CD8-positive, alpha-beta memory T cell (primary cell): ENCODE measurements at regions not wholly inside any gene's neighbourhood (a gene's known extent, or its start where the extent isn't known, plus 50 kb on each side); places are given as distances from the start of the nearest gene placed in this dataset.

ENCODE experiments used
- CTCF ChIA-PET: fragments of 350-600 bp; sonication (Branson Sonifier 250); formaldehyde crosslinking; loops from one replicate; lab custom pipeline; 2021; ENCODE audit warnings: antibody characterized with exemption; lab: Charles Lee
- POLR2A ChIA-PET: fragments of 350-600 bp; sonication (Branson Sonifier 250); formaldehyde crosslinking; loops from one replicate; lab custom pipeline; 2021; ENCODE audit warnings: antibody characterized with exemption; lab: Charles Lee
- DNase-seq, 5 donors: peaks; one replicate each; pipeline versions ENCODE4 v3.0.0 to v3.0.0-alpha.2; 2020 to 2022; ENCODE audit warnings: mixed read lengths in 1 of 5
- H3K27ac ChIP-seq: one replicate; pipeline ENCODE4 v1.7.0; 2013; ENCODE audit warnings: low read depth, mild to moderate bottlenecking, low read length, moderate library complexity
- H3K27me3 ChIP-seq: 2 replicates; pipeline ENCODE4 v1.7.0; 2013; ENCODE audit warnings: low read length, mild to moderate bottlenecking; ENCODE audit not compliant: insufficient read depth, poor library complexity, severe bottlenecking
- H3K36me3 ChIP-seq: 2 replicates; pipeline ENCODE4 v1.7.0; 2013; ENCODE audit warnings: mild to moderate bottlenecking, low read length, moderate library complexity; ENCODE audit not compliant: insufficient read depth
- H3K4me1 ChIP-seq: 2 replicates; pipeline ENCODE4 v1.7.0; 2013; ENCODE audit warnings: mild to moderate bottlenecking, low read length, moderate library complexity; ENCODE audit not compliant: insufficient read depth
- H3K4me3 ChIP-seq: 2 replicates; pipeline ENCODE4 v1.7.0; 2013; ENCODE audit warnings: mild to moderate bottlenecking, low read length
- H3K9me3 ChIP-seq: 2 replicates; pipeline ENCODE4 v1.7.0; 2013; ENCODE audit warnings: mild to moderate bottlenecking, low read length
- H3K27ac Mint-ChIP-seq, 8 donors: one replicate each; pipeline ENCODE4 v1.8.0; 2020 to 2021; ENCODE audit warnings: mixed read lengths in 8 of 8, mild to moderate bottlenecking in 6 of 8, inconsistent platforms in 3 of 8, moderate library complexity in 3 of 8
- H3K27me3 Mint-ChIP-seq, 2 donors: one replicate each; pipeline ENCODE4 v1.8.0; 2020 to 2021; ENCODE audit warnings: mixed read lengths in 2 of 2, mild to moderate bottlenecking in 1 of 2, moderate library complexity in 1 of 2
- H3K36me3 Mint-ChIP-seq, 3 donors: one replicate each; pipeline ENCODE4 v1.8.0; 2020 to 2021; ENCODE audit warnings: mixed read lengths in 3 of 3, inconsistent platforms in 1 of 3, mild to moderate bottlenecking in 1 of 3
- H3K4me1 Mint-ChIP-seq, 3 donors: one replicate each; pipeline ENCODE4 v1.8.0; 2020 to 2021; ENCODE audit warnings: mixed read lengths in 3 of 3, inconsistent platforms in 1 of 3, mild to moderate bottlenecking in 1 of 3
- H3K4me3 Mint-ChIP-seq, 7 donors: one replicate each; pipeline ENCODE4 v1.8.0; 2020 to 2021; ENCODE audit warnings: mixed read lengths in 7 of 7, mild to moderate bottlenecking in 6 of 7, moderate library complexity in 4 of 7, inconsistent platforms in 2 of 7
- H3K9me3 Mint-ChIP-seq, 5 donors: one replicate each; pipeline ENCODE4 v1.8.0; 2020 to 2022; ENCODE audit warnings: mixed read lengths in 5 of 5, mild to moderate bottlenecking in 3 of 5, moderate library complexity in 2 of 5, inconsistent platforms in 1 of 5

DNA sequence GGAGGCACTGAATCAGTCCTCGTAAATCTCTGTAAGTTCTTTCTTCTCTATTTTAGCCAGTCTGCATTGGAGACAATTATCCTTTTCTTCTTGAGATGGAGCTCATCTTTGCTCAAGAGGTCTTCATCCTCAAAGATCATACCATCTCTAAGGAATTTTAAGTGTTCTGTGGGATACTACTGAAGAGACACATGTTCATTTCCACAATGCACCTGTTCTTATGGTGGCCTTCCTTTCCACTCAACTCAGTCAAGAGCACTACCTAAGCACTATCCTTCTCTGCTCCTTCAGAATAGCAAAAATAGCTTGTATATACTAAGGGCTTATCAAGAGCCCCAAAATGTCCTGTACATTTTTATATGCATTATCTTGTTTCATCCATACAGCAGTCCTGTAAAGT, 214.0 kb downstream of the KLF5 start:
- H3K27me3 ChIP-seq: no peaks in the 10 kb centered on the region
- Mint-ChIP-seq H3K27ac (no peak overlapping the region), H3K4me1 (peaks cover 1 to 15% (median 14%) of the 10 kb centered on the region in 3 donors), H3K36me3 (peaks cover 0 to 11% (median 3%) of the 10 kb centered on the region in 3 donors), H3K27me3 (peaks cover 0 to 4% of the 10 kb centered on the region in 2 donors), H3K9me3 (peaks cover 0 to 10% (median 3%) of the 10 kb centered on the region in 5 donors), H3K4me3 (no peak overlapping the region)
- no peaks in the 10 kb centered on the region for H3K36me3 ChIP-seq
- no peaks in the 10 kb centered on the region for H3K9me3 ChIP-seq
- no peak overlapping the region for H3K4me3 ChIP-seq
- no peak overlapping the region for H3K27ac ChIP-seq
- POLR2A ChIA-PET: no interaction called here
- CTCF ChIA-PET: no interaction called here
- no peak for DNase-seq
- H3K4me1 ChIP-seq: no peaks in the 10 kb centered on the region

DNA sequence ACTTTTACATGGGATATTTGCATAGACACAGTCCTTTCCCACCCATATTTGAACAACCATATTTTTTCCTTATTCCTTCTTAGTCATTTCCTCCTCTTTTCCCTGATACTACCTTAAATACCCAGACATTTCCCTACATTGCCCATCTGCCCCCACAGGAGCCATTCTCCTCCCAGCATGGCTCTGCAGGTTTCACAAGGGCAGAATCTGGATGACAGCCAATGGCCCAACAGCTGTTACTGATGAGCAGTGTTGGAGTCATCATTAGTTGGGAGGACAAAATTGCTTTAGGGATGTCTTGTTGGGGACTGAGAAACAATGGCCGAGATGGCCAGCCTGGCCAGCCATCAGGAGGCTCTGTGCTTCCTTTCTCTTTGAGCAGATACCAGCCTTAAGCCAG, 209.5 kb downstream of the KLF5 start:
- CTCF ChIA-PET: interaction anchor here (1.5 kb wide), 1 partner anchor 20 kb away, joined by 3 read pairs; no protein-coding TSS in a partner anchor
- DNase-seq: no peak
- Histone ChIP-seq H3K9me3 (no peaks in the 10 kb centered on the region), H3K4me1 (no peaks in the 10 kb centered on the region), H3K27me3 (no peaks in the 10 kb centered on the region), H3K36me3 (no peaks in the 10 kb centered on the region), H3K4me3 (no peak overlapping the region), H3K27ac (no peak overlapping the region)
- Mint-ChIP-seq H3K27me3 (peaks cover 7 to 8% of the 10 kb centered on the region in 2 donors), H3K27ac (no peak overlapping the region), H3K4me1 (no peaks in the 10 kb centered on the region), H3K9me3 (peaks cover 0 to 7% (median 3%) of the 10 kb centered on the region in 5 donors), H3K36me3 (peaks cover 0 to 11% (median 0%) of the 10 kb centered on the region in 3 donors), H3K4me3 (no peak overlapping the region)
- POLR2A ChIA-PET: no interaction called here

DNA sequence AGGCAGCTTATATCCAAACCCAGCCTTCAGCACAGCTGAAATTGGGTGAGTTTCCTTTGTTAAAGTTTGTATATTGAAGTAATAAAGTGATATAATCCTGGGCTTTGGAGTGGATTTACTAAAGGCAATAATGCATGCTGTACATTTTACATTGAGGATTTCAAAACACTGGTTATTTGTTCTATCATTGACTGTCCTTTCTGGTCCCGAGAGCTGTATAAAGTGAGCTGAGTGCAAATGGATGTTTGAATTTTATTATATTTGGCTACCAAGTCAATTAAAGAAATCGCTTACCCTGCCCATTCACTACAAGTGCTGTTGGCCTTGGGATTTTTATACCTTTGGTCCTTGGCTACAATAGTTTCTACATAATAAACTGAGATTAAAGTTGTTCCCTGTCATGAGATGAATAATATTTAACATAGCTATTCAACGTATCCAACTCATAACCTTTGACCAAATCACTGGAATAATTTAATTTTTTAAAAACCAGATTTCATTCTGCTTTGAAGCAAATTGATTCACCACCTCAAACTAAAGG, 207.9 kb downstream of the KLF5 start:
- no peak overlapping the region for H3K27ac ChIP-seq
- POLR2A ChIA-PET: no interaction called here
- CTCF ChIA-PET: interaction anchor here (1.5 kb wide), 1 partner anchor 19 kb away, joined by 3 read pairs; no protein-coding TSS in a partner anchor
- H3K27me3 Mint-ChIP-seq: peaks cover 10 to 15% of the 10 kb centered on the region in 2 donors
- DNase-seq: no peak
- no peaks in the 10 kb centered on the region for H3K36me3 ChIP-seq
- peaks cover 0 to 11% (median 0%) of the 10 kb centered on the region in 3 donors for H3K36me3 Mint-ChIP-seq
- peaks cover 0 to 7% (median 3%) of the 10 kb centered on the region in 5 donors for H3K9me3 Mint-ChIP-seq
- no peak overlapping the region for H3K4me3 Mint-ChIP-seq
- H3K4me3 ChIP-seq: no peak overlapping the region
- no peaks in the 10 kb centered on the region for H3K9me3 ChIP-seq
- no peaks in the 10 kb centered on the region for H3K4me1 ChIP-seq
- no peaks in the 10 kb centered on the region for H3K27me3 ChIP-seq
- no peak overlapping the region for H3K27ac Mint-ChIP-seq
- no peaks in the 10 kb centered on the region for H3K4me1 Mint-ChIP-seq

DNA sequence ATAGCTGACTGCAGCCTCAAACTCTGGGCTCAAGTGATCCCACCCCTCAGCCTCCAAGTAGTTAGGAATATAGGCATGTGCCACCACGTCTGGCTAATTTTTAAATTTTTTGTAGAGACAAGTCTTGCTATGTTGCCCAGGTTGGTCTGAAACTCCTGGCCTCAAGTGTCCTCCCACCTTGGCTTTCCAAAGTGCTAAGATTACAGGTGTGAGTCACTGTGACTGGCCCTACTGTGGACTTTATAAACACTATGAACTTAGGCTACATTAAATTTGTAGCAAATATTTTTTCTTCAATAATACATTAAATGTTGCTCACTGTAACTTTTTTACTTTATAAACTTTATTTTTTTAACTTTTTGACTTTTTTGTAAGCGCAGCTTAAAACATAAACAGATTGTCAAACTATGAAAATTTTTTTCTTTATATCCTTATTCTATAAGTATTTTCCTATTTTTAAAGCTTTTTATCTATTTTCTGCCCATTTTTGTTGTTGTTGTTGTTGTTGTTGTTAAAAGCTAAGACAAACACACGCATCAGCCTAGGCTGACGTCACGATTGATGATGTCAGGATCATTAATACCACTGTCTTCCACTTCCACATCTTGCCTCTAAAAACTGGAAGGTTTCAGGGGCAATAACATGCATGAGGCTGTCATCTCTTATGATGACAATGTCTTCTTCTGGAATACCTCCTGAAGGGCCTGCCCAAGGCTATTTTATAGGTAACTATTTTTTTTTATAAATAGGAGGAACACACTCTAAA, 204.2 kb downstream of the KLF5 start:
- no peak overlapping the region for H3K4me3 ChIP-seq
- no peaks in the 10 kb centered on the region for H3K9me3 ChIP-seq
- H3K9me3 Mint-ChIP-seq: no peaks in the 10 kb centered on the region
- ChIA-PET POLR2A (no interaction called here), CTCF (no interaction called here)
- H3K4me3 Mint-ChIP-seq: no peak overlapping the region
- H3K36me3 Mint-ChIP-seq: no peaks in the 10 kb centered on the region
- DNase-seq: no peak
- no peaks in the 10 kb centered on the region for H3K4me1 Mint-ChIP-seq
- peaks cover 6 to 22% of the 10 kb centered on the region in 2 donors for H3K27me3 Mint-ChIP-seq
- H3K27ac ChIP-seq: no peak overlapping the region
- H3K4me1 ChIP-seq: no peaks in the 10 kb centered on the region
- no peaks in the 10 kb centered on the region for H3K36me3 ChIP-seq
- no peaks in the 10 kb centered on the region for H3K27me3 ChIP-seq
- no peak overlapping the region for H3K27ac Mint-ChIP-seq

DNA sequence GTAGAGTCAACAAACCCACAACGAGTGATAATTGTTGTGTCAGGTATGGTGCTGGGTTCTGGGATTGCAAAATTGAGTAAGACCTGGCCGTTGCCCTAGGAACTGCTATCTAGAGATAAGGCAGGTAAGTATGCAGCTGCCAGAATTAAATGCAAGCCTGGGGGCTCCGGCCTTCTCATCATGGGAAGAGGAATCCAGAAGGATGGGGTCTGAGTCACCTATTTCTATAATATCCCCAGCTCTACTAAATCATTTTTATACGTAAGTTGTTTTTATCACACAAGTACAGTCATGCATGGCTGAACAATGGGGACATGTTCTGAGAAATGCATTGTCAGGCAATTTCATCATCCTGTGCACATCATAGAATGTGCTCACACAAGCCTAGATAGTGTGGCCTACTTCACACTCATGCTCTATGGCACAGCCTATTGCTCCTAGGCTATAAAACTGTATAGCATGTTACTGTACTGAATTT, 203.0 kb downstream of the KLF5 start:
- no peaks in the 10 kb centered on the region for H3K36me3 Mint-ChIP-seq
- DNase-seq: no peak
- no peak overlapping the region for H3K27ac Mint-ChIP-seq
- no peaks in the 10 kb centered on the region for H3K9me3 Mint-ChIP-seq
- Histone ChIP-seq H3K27me3 (no peaks in the 10 kb centered on the region), H3K9me3 (no peaks in the 10 kb centered on the region), H3K36me3 (no peaks in the 10 kb centered on the region), H3K4me1 (no peaks in the 10 kb centered on the region), H3K4me3 (no peak overlapping the region), H3K27ac (no peak overlapping the region)
- ChIA-PET POLR2A (no interaction called here), CTCF (no interaction called here)
- H3K4me1 Mint-ChIP-seq: no peaks in the 10 kb centered on the region
- peaks cover 6 to 22% of the 10 kb centered on the region in 2 donors for H3K27me3 Mint-ChIP-seq
- H3K4me3 Mint-ChIP-seq: no peak overlapping the region

DNA sequence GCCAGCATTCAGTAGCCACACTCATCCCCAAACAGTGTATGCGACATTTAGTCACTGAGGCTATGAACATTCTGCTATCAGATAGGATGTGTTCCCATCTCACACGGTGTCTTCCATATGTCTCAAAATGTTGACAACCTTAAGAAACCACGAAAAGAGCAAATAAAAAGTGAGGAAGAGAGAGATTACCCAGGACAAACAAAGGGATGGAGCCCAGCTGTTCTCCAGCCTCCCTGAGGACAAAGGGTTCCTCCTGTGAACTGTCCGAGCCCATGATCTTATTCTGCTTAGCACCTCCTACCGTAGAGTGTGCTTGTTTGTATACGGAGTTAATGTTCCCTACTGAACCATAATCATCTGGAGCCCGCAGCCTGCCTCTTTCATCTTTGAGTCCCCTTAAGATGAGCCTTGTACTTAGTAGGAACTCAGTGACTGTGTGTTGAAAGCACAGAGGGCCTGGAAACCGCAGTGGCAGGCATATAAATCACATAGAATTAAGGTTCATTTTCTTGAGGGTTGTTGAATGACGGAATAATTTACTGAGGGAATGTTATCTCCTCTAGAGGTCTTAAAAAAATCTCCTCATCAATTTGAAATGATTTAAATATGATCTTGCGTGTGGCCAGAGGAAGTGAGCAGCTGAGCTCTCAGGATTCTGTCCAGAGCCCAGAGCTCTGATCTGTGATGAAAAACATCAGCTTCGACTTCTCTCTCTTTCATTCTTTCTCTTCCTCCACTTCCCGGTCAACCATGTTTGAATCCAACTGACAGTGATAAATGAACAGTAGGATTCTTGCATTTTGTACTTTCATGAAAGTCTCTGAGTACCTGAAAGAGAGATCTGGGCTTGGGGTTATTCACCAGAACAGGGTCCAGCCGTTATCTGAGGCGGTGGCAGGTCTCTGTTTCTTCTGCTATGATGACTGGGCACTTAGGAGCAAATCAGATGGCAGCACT, 200.5 kb downstream of the KLF5 start:
- no peak overlapping the region for H3K4me3 ChIP-seq
- H3K36me3 ChIP-seq: no peaks in the 10 kb centered on the region
- H3K4me1 Mint-ChIP-seq: no peaks in the 10 kb centered on the region
- no peaks in the 10 kb centered on the region for H3K9me3 ChIP-seq
- ChIA-PET CTCF (interaction anchor here (1.3 kb wide), 1 partner anchor 10 kb away, joined by 3 read pairs; no protein-coding TSS in a partner anchor), POLR2A (no interaction called here)
- no peak overlapping the region for H3K27ac Mint-ChIP-seq
- no peak for DNase-seq
- peaks cover 3 to 16% of the 10 kb centered on the region in 2 donors for H3K27me3 Mint-ChIP-seq
- no peaks in the 10 kb centered on the region for H3K27me3 ChIP-seq
- no peaks in the 10 kb centered on the region for H3K36me3 Mint-ChIP-seq
- H3K9me3 Mint-ChIP-seq: no peaks in the 10 kb centered on the region
- no peak overlapping the region for H3K27ac ChIP-seq
- H3K4me3 Mint-ChIP-seq: no peak overlapping the region
- H3K4me1 ChIP-seq: no peaks in the 10 kb centered on the region

DNA sequence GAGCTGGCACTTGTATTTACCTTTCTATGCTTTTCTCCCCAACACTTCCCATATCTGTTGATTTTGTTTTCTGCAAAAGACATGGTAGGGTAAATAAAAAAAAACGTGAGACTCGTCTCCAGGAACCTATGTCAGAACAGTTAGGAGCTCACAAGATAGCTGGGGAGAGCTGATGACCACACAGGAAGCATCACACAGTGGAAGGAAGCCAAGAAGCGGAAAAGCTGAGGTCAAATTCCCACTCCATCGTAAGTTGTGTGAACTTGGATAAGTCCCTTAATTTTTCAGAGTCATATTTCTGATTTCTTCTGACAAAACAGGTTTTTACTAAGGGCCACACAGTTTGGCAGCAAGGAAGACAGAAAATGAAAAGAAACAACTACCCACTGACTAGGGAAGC, 199.6 kb downstream of the KLF5 start:
- H3K36me3 Mint-ChIP-seq: no peaks in the 10 kb centered on the region
- POLR2A ChIA-PET: no interaction called here
- no peak for DNase-seq
- H3K27me3 Mint-ChIP-seq: peaks cover 4 to 16% of the 10 kb centered on the region in 2 donors
- H3K27me3 ChIP-seq: no peaks in the 10 kb centered on the region
- CTCF ChIA-PET: no interaction called here
- no peaks in the 10 kb centered on the region for H3K9me3 ChIP-seq
- no peak overlapping the region for H3K4me3 ChIP-seq
- H3K4me1 ChIP-seq: no peaks in the 10 kb centered on the region
- no peak overlapping the region for H3K4me3 Mint-ChIP-seq
- no peaks in the 10 kb centered on the region for H3K4me1 Mint-ChIP-seq
- no peak overlapping the region for H3K27ac Mint-ChIP-seq
- no peaks in the 10 kb centered on the region for H3K9me3 Mint-ChIP-seq
- no peak overlapping the region for H3K27ac ChIP-seq
- H3K36me3 ChIP-seq: no peaks in the 10 kb centered on the region
